ENCODE measurements at regions not wholly inside any gene's neighbourhood (a gene's known extent, or its start where the extent isn't known, plus 50 kb on each side); places are given as distances from the start of the nearest gene placed in this dataset.

- FAIRE-seq (no peak), ATAC-seq (no peak), DNase-seq (ENCODE audit: low read depth, low spot score) (no peak)
- no TSS peak for BruUV-seq (replicated peaks)
- Histone ChIP-seq H3K4me2 (ENCODE audit: control insufficient read depth, insufficient read depth) (no peak overlapping the region), H3K27ac (ENCODE audit: control insufficient read depth, insufficient read depth) (no peak overlapping the region), H3K4me1 (ENCODE audit: control insufficient read depth, insufficient read depth, low read length) (no peaks in the 10 kb centered on the region), H3K9me3 (replicated peaks; ENCODE audit: control insufficient read depth, insufficient read depth, low read length) (no peaks in the 10 kb centered on the region), H3K4me3 (no peak overlapping the region), H3K27me3 (replicated peaks in 1 of 2; ENCODE audit: control insufficient read depth in 2 of 2, insufficient read depth in 2 of 2, low read length in 1 of 2) (no peaks in the 10 kb centered on the region), H3K79me2 (ENCODE audit: control insufficient read depth, insufficient read depth, low read length) (no peaks in the 10 kb centered on the region), H3K36me3 (ENCODE audit: control insufficient read depth in 2 of 2, insufficient read depth in 2 of 2, low read length in 1 of 2) (no peaks in the 10 kb centered on the region), H3K9ac (ENCODE audit: control insufficient read depth, insufficient read depth, low read length) (no peak overlapping the region), H2AFZ (ENCODE audit: control insufficient read depth, low read depth, low read length) (no peak overlapping the region), H4K20me1 (ENCODE audit: control insufficient read depth, insufficient read depth) (no peaks in the 10 kb centered on the region)
- intact Hi-C loops (cut with micrococcal nuclease; ENCODE audit: unreplicated experiment): no loop called here
- POLR2A ChIA-PET: no interaction called here
- SMC1A ChIA-PET (ENCODE audit: uncharacterized antibody, unreplicated experiment): no interaction called here
- in situ Hi-C loops (cut with MboI): no loop called here
- TF ChIP-seq MEF2A (IDR thresholded peaks at IDR 0.05; ENCODE audit: insufficient read depth, low read depth, low read length) (no peak), MLLT1 (IDR thresholded peaks at IDR 0.05) (no peak), ATF7 (IDR thresholded peaks at IDR 0.05; ENCODE audit: low read depth) (no peak), SP1 (IDR thresholded peaks at IDR 0.05; ENCODE audit: low read depth, low read length) (no peak), TCF12 (IDR thresholded peaks at IDR 0.05; ENCODE audit: low read depth, low read length) (no peak), FOS (IDR thresholded peaks at IDR 0.05; ENCODE audit: borderline replicate concordance, extremely low read depth, insufficient read length) (no peak), NKRF (conservative IDR thresholded peaks at IDR 0.05) (no peak), DPF2 (IDR thresholded peaks at IDR 0.05) (no peak), CBX5 (IDR thresholded peaks at IDR 0.05; ENCODE audit: low read depth) (no peak), ZZZ3 (IDR thresholded peaks at IDR 0.05; ENCODE audit: control insufficient read depth, insufficient read length, low read depth) (no peak), NFYA (IDR thresholded peaks at IDR 0.05; ENCODE audit: borderline replicate concordance, low read depth, low read length) (no peak)
- RAD21 ChIA-PET (ENCODE audit: unreplicated experiment): no interaction called here
- CTCF ChIA-PET: no interaction called here
These were observed 419.6 kb upstream of the KIRREL3 start for GRCh38 chr11:127420139-127420538.

Measured in GM12878 (cell line).